GM23338 (cell line): ENCODE measurements at regions not wholly inside any gene's neighbourhood (a gene's known extent, or its start where the extent isn't known, plus 50 kb on each side); places are given as distances from the start of the nearest gene placed in this dataset.

Experiments used
- CREB1 ChIP-seq: fragments of 250-450 bp; sonication (Bioruptor Pico); IDR thresholded peaks from 2 replicates; pipeline ENCODE4 v1.5.0; 2020; ENCODE audit warnings: low read depth, mild to moderate bottlenecking, moderate library complexity
- EZH2 ChIP-seq: fragments of 200-600 bp; sonication (generic); IDR thresholded peaks from one replicate; pipeline ENCODE4 v1.8.0; 2017; ENCODE audit warnings: antibody characterized with exemption, mild to moderate bottlenecking, low read depth; ENCODE audit not compliant: unreplicated experiment
- EZH2phosphoT487 ChIP-seq: fragments of 200-600 bp; sonication (generic); IDR thresholded peaks from one replicate; pipeline ENCODE4 v1.8.1; 2018; ENCODE audit warnings: antibody characterized with exemption; ENCODE audit not compliant: unreplicated experiment
- JUNB ChIP-seq: IDR thresholded peaks from one replicate; pipeline ENCODE4 v1.6.1; 2016; ENCODE audit warnings: antibody characterized with exemption; ENCODE audit not compliant: unreplicated experiment
- NANOG ChIP-seq: IDR thresholded peaks from 2 replicates; pipeline ENCODE4 v1.6.1; 2016; ENCODE audit warnings: antibody characterized with exemption, borderline replicate concordance
- POLR2AphosphoS5 ChIP-seq: IDR thresholded peaks from 2 replicates; pipeline ENCODE4 v1.6.1; 2016; ENCODE audit warnings: antibody characterized with exemption, low read depth
- ZNF114 ChIP-seq: fragments of 250-450 bp; sonication (Bioruptor Pico); IDR thresholded peaks from 2 replicates; pipeline ENCODE4 v1.5.0; 2020; ENCODE audit warnings: mild to moderate bottlenecking, moderate library complexity
- TF ChIP-seq, protein P1 (sequence below), 2 experiments: fragments of 200-600 bp in 1 of 2; sonication (generic) in 1 of 2; conservative IDR thresholded peaks; 2 replicates each; pipeline versions ENCODE4 v1.5.1 to v1.6.1; 2016 to 2017; ENCODE audit warnings: antibody characterized with exemption in 2 of 2, low read depth in 2 of 2, mild to moderate bottlenecking in 2 of 2, moderate library complexity in 1 of 2
- TF ChIP-seq, protein P2 (sequence below): IDR thresholded peaks from one replicate; pipeline ENCODE4 v1.6.1; 2018; ENCODE audit warnings: antibody characterized with exemption; ENCODE audit not compliant: unreplicated experiment
- TF ChIP-seq, protein P3 (sequence below): IDR thresholded peaks from 2 replicates; pipeline ENCODE4 v1.6.1; 2016; ENCODE audit warnings: antibody characterized with exemption

DNA sequence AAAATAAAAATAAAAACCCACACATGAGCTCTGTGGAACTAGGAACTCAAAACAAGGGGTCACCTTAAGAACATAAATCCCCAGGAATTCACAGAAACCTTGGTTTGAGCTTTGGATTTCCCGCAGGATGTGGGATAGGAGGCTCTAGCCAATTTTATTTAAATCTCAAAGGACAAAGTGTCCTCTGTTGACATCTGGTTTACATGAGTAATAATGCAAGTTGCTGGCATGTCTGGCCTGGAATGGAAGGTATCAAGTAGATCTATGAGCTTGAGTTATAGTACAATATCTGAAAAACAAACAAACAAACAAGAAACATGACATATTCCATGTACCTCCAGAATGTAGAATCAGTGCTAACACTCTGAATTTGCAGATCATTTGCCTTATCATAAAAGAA lies 94.2 kb upstream of the SLIT3 start:
- TF ChIP-seq, protein P1, sequence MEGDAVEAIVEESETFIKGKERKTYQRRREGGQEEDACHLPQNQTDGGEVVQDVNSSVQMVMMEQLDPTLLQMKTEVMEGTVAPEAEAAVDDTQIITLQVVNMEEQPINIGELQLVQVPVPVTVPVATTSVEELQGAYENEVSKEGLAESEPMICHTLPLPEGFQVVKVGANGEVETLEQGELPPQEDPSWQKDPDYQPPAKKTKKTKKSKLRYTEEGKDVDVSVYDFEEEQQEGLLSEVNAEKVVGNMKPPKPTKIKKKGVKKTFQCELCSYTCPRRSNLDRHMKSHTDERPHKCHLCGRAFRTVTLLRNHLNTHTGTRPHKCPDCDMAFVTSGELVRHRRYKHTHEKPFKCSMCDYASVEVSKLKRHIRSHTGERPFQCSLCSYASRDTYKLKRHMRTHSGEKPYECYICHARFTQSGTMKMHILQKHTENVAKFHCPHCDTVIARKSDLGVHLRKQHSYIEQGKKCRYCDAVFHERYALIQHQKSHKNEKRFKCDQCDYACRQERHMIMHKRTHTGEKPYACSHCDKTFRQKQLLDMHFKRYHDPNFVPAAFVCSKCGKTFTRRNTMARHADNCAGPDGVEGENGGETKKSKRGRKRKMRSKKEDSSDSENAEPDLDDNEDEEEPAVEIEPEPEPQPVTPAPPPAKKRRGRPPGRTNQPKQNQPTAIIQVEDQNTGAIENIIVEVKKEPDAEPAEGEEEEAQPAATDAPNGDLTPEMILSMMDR (conservative IDR thresholded peaks at IDR 0.05; ENCODE audit: low read depth in 2 of 2): no peak
- TF ChIP-seq POLR2AphosphoS5 (no peak), EZH2 (no peak), EZH2phosphoT487 (no peak), CREB1 (CRISPR knock-in tag) (no peak), JUNB (no peak), NANOG (no peak), ZNF114 (CRISPR knock-in tag) (no peak)
- TF ChIP-seq, protein P2, sequence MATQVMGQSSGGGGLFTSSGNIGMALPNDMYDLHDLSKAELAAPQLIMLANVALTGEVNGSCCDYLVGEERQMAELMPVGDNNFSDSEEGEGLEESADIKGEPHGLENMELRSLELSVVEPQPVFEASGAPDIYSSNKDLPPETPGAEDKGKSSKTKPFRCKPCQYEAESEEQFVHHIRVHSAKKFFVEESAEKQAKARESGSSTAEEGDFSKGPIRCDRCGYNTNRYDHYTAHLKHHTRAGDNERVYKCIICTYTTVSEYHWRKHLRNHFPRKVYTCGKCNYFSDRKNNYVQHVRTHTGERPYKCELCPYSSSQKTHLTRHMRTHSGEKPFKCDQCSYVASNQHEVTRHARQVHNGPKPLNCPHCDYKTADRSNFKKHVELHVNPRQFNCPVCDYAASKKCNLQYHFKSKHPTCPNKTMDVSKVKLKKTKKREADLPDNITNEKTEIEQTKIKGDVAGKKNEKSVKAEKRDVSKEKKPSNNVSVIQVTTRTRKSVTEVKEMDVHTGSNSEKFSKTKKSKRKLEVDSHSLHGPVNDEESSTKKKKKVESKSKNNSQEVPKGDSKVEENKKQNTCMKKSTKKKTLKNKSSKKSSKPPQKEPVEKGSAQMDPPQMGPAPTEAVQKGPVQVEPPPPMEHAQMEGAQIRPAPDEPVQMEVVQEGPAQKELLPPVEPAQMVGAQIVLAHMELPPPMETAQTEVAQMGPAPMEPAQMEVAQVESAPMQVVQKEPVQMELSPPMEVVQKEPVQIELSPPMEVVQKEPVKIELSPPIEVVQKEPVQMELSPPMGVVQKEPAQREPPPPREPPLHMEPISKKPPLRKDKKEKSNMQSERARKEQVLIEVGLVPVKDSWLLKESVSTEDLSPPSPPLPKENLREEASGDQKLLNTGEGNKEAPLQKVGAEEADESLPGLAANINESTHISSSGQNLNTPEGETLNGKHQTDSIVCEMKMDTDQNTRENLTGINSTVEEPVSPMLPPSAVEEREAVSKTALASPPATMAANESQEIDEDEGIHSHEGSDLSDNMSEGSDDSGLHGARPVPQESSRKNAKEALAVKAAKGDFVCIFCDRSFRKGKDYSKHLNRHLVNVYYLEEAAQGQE: no peak
- TF ChIP-seq, protein P3, sequence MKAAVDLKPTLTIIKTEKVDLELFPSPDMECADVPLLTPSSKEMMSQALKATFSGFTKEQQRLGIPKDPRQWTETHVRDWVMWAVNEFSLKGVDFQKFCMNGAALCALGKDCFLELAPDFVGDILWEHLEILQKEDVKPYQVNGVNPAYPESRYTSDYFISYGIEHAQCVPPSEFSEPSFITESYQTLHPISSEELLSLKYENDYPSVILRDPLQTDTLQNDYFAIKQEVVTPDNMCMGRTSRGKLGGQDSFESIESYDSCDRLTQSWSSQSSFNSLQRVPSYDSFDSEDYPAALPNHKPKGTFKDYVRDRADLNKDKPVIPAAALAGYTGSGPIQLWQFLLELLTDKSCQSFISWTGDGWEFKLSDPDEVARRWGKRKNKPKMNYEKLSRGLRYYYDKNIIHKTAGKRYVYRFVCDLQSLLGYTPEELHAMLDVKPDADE: no peak
